CD14-positive monocyte (primary cell): ENCODE measurements at regions not wholly inside any gene's neighbourhood (a gene's known extent, or its start where the extent isn't known, plus 50 kb on each side); places are given as distances from the start of the nearest gene placed in this dataset.

Experiments used
- DNase-seq, 3 donors: peaks; one replicate each; pipeline ENCODE4 v3.0.0-alpha.2; 2011 to 2022
- H2AFZ ChIP-seq: 2 replicates; pipeline ENCODE4 v1.6.0; 2012; ENCODE audit warnings: mild to moderate bottlenecking, low read depth, low read length, inconsistent platforms; ENCODE audit not compliant: insufficient read depth, poor library complexity, severe bottlenecking
- H3K27ac ChIP-seq, 2 donors: 1 replicate in 1 of 2; 2 replicates in 1 of 2; pipeline ENCODE4 v1.5.1; 2012 to 2013; ENCODE audit warnings: low read length in 2 of 2, control low read depth in 1 of 2, inconsistent platforms in 1 of 2, low read depth in 1 of 2, mild to moderate bottlenecking in 1 of 2
- H3K27me3 ChIP-seq, 2 donors: one replicate each; pipeline versions ENCODE4 v1.6.0 to v1.6.1; 2011 to 2013; ENCODE audit warnings: low read length in 2 of 2; ENCODE audit not compliant: control insufficient read depth in 2 of 2, insufficient read depth in 2 of 2
- H3K36me3 ChIP-seq, 2 donors: replicated peaks in 1 of 2; 1 replicate in 1 of 2; 2 replicates in 1 of 2; pipeline versions ENCODE4 v1.5.1 to v1.6.1; 2012 to 2013; ENCODE audit warnings: low read length in 2 of 2, control low read depth in 1 of 2, inconsistent platforms in 1 of 2, mild to moderate bottlenecking in 1 of 2; ENCODE audit not compliant: insufficient read depth in 2 of 2, control insufficient read depth in 1 of 2
- H3K4me1 ChIP-seq, 2 donors: 1 replicate in 1 of 2; 2 replicates in 1 of 2; pipeline versions ENCODE4 v1.5.1 to v1.6.1; 2012 to 2013; ENCODE audit warnings: low read length in 2 of 2, control low read depth in 1 of 2, inconsistent platforms in 1 of 2, mild to moderate bottlenecking in 1 of 2, moderate library complexity in 1 of 2; ENCODE audit not compliant: insufficient read depth in 2 of 2, control insufficient read depth in 1 of 2
- H3K4me2 ChIP-seq: replicated peaks from 2 replicates; pipeline ENCODE3; 2012; ENCODE audit warnings: low read length, moderate library complexity, mild to moderate bottlenecking; ENCODE audit not compliant: poor library complexity, severe bottlenecking; ENCODE audit errors: extremely low read depth
- H3K4me3 ChIP-seq, 3 experiments: fragments of 200-600 bp in 1 of 3; sonication (generic) in 1 of 3; replicated peaks in 1 of 3; 1 replicate in 2 of 3; 2 replicates in 1 of 3; pipeline ENCODE4 v1.5.1; 2011 to 2013; ENCODE audit warnings: low read length in 3 of 3, mild to moderate bottlenecking in 3 of 3, control low read depth in 2 of 3, low read depth in 2 of 3, inconsistent platforms in 1 of 3, moderate library complexity in 1 of 3
- H3K79me2 ChIP-seq: 2 replicates; pipeline ENCODE4 v1.6.0; 2012; ENCODE audit warnings: mild to moderate bottlenecking, control low read depth, inconsistent platforms, low read length, moderate library complexity; ENCODE audit not compliant: insufficient read depth
- H3K9ac ChIP-seq: 2 replicates; pipeline ENCODE4 v1.6.0; 2017; ENCODE audit warnings: low read length, mild to moderate bottlenecking; ENCODE audit not compliant: insufficient read depth, poor library complexity, severe bottlenecking
- H3K9me3 ChIP-seq, 2 donors: replicated peaks in 1 of 2; 1 replicate in 1 of 2; 2 replicates in 1 of 2; pipeline versions ENCODE4 v1.5.1 to v1.6.1; 2012 to 2013; ENCODE audit warnings: low read length in 2 of 2, control low read depth in 1 of 2; ENCODE audit not compliant: control insufficient read depth in 1 of 2, insufficient read depth in 1 of 2
- H4K20me1 ChIP-seq: 2 replicates; pipeline ENCODE4 v1.6.0; 2012; ENCODE audit warnings: mild to moderate bottlenecking, low read length, control low read depth, moderate library complexity; ENCODE audit not compliant: insufficient read depth
- H3K27ac Mint-ChIP-seq, 7 donors: one replicate each; pipeline ENCODE4 v1.8.0; 2020; ENCODE audit warnings: mild to moderate bottlenecking in 7 of 7, mixed read lengths in 7 of 7, moderate library complexity in 6 of 7, inconsistent platforms in 2 of 7
- H3K27me3 Mint-ChIP-seq, 3 donors: one replicate each; pipeline ENCODE4 v1.8.0; 2021 to 2022; ENCODE audit warnings: low read depth in 3 of 3, mild to moderate bottlenecking in 3 of 3, mixed read lengths in 3 of 3, moderate library complexity in 3 of 3, inconsistent platforms in 1 of 3
- H3K36me3 Mint-ChIP-seq, 2 donors: one replicate each; pipeline ENCODE4 v1.8.0; 2020; ENCODE audit warnings: mixed read lengths in 2 of 2, inconsistent platforms in 1 of 2, mild to moderate bottlenecking in 1 of 2
- H3K4me1 Mint-ChIP-seq: one replicate; pipeline ENCODE4 v1.8.0; 2020; ENCODE audit warnings: mild to moderate bottlenecking, mixed read lengths
- H3K4me3 Mint-ChIP-seq, 2 donors: one replicate each; pipeline ENCODE4 v1.8.0; 2020; ENCODE audit warnings: mild to moderate bottlenecking in 2 of 2, mixed read lengths in 2 of 2, moderate library complexity in 1 of 2
- H3K9me3 Mint-ChIP-seq, 7 donors: one replicate each; pipeline ENCODE4 v1.8.0; 2020 to 2022; ENCODE audit warnings: mixed read lengths in 7 of 7, mild to moderate bottlenecking in 6 of 7, moderate library complexity in 6 of 7, inconsistent platforms in 2 of 7
- WGBS: methylation state at CpG from one replicate; pipeline ENCODE4 v1.1.5; 2013; ENCODE audit warnings: missing lambda C conversion rate; ENCODE audit not compliant: insufficient coverage; 5-methylcytosine and 5-hydroxymethylcytosine counted together
- intact Hi-C, 2 donors: fragments of 100-400 bp; cut with micrococcal nuclease; formaldehyde crosslinking; loops; one replicate each; pipeline versions ENCODE4 v1.15.0 to v1.15.1; 2023
- TF ChIP-seq, protein P1 (sequence below): fragments of 200-600 bp; IDR thresholded peaks from one replicate; pipeline ENCODE4 v1.8.0; 2022; ENCODE audit warnings: antibody characterized with exemption, mild to moderate bottlenecking

DNA sequence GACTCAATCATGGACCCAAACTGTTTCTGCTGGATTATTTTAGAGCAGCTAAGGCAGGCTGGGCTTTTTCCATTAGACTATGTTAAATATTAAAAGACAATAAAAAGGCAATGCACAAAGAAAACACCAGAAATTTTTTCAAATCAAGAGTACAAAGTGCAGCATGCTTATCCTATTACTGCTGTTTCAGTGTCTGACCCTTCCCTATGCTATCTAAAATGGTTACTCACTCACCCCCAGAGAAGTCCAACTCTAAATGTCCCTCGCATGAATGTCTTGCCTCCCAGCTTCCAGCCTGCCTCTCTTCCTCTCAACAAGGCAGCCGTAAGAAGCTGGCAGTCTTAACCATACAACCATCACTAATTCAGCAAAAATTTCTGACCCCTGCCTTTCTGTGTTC, 108.7 kb upstream of the SYT6 start:
- no peak overlapping the region for H3K27ac Mint-ChIP-seq
- Histone ChIP-seq H3K9me3 (no peaks in the 10 kb centered on the region), H3K27ac (no peak overlapping the region), H2AFZ (no peak overlapping the region), H3K4me3 (no peak overlapping the region), H3K36me3 (no peaks in the 10 kb centered on the region), H3K27me3 (peaks cover 14 to 19% of the 10 kb centered on the region in 2 donors), H3K9ac (no peak overlapping the region), H4K20me1 (no peaks in the 10 kb centered on the region), H3K4me2 (no peak overlapping the region), H3K4me1 (no peaks in the 10 kb centered on the region), H3K79me2 (no peaks in the 10 kb centered on the region)
- peaks cover 0 to 7% (median 2%) of the 10 kb centered on the region in 7 donors for H3K9me3 Mint-ChIP-seq
- no peak overlapping the region for H3K4me3 Mint-ChIP-seq
- WGBS = 94% methylated on average over 2 of the region's 2 CpGs
- intact Hi-C loops = loop anchor here in 1 of 2 donors (10.0 kb wide), 1 partner anchor 108 kb away; the partner anchor contains the start of gene SYT6
- DNase-seq = no peak
- H3K4me1 Mint-ChIP-seq = no peaks in the 10 kb centered on the region
- no peaks in the 10 kb centered on the region for H3K36me3 Mint-ChIP-seq
- TF ChIP-seq, protein P1, sequence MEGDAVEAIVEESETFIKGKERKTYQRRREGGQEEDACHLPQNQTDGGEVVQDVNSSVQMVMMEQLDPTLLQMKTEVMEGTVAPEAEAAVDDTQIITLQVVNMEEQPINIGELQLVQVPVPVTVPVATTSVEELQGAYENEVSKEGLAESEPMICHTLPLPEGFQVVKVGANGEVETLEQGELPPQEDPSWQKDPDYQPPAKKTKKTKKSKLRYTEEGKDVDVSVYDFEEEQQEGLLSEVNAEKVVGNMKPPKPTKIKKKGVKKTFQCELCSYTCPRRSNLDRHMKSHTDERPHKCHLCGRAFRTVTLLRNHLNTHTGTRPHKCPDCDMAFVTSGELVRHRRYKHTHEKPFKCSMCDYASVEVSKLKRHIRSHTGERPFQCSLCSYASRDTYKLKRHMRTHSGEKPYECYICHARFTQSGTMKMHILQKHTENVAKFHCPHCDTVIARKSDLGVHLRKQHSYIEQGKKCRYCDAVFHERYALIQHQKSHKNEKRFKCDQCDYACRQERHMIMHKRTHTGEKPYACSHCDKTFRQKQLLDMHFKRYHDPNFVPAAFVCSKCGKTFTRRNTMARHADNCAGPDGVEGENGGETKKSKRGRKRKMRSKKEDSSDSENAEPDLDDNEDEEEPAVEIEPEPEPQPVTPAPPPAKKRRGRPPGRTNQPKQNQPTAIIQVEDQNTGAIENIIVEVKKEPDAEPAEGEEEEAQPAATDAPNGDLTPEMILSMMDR = no peak
- peaks cover 8 to 27% (median 11%) of the 10 kb centered on the region in 3 donors for H3K27me3 Mint-ChIP-seq

DNA sequence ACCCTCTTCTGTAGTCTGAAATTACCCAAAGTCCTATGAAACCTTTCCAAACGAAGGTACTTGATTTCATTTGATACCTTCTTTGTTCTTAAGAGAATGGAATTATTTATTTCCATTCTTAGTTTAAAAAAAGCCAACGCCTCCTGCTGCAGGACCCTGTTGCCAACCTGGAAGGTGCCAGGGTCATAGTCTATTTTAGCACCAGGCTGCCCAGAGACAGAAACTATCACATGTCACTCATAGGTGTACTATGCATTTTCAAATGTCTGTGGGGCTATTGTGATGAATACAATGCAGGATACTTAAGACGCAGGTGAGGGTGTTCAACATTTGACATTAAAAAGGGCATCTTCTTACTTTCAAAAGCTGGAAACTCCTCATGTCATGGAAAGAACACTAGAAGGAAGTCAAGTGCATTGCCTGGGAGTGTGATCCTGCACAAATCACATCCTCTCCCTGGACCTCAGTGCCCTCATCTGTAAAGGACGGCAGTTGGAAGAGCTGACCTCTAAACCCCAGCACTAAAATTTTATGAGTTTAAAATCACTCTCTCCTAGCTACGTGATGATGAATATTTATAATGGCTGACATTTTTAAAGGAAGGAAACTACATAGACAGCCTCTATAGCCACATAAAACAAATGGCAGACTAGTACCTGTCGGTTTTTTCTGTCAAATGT, 107.3 kb upstream of the SYT6 start:
- H3K9me3 ChIP-seq = no peaks in the 10 kb centered on the region
- H3K36me3 ChIP-seq = no peaks in the 10 kb centered on the region
- Mint-ChIP-seq H3K4me1 (no peaks in the 10 kb centered on the region), H3K36me3 (no peaks in the 10 kb centered on the region), H3K9me3 (peaks cover 0 to 2% (median 1%) of the 10 kb centered on the region in 7 donors), H3K27me3 (peaks cover 6 to 22% (median 8%) of the 10 kb centered on the region in 3 donors), H3K27ac (no peak overlapping the region), H3K4me3 (no peak overlapping the region)
- no peak overlapping the region for H3K4me2 ChIP-seq
- no peak overlapping the region for H3K4me3 ChIP-seq
- no peak overlapping the region for H2AFZ ChIP-seq
- H3K27ac ChIP-seq = no peak overlapping the region
- intact Hi-C loops = loop anchor here in 1 of 2 donors (10.0 kb wide), 1 partner anchor 106 kb away; the partner anchor contains the start of gene SYT6
- H3K4me1 ChIP-seq = no peaks in the 10 kb centered on the region
- WGBS = no CpG with 5 or more reads among the region's 6 CpGs
- TF ChIP-seq, protein P1 = no peak
- DNase-seq = no peak
- H3K79me2 ChIP-seq = no peaks in the 10 kb centered on the region
- peaks cover 19 to 20% of the 10 kb centered on the region in 2 donors for H3K27me3 ChIP-seq
- no peaks in the 10 kb centered on the region for H4K20me1 ChIP-seq
- H3K9ac ChIP-seq = no peak overlapping the region
